Hematopoietic multipotent progenitor cell treated with erythropoietin and hydrocortisone succinate and interleukin-3 and kit ligand, for 4 days (in vitro differentiated cells): ENCODE measurements at regions not wholly inside any gene's neighbourhood (a gene's known extent, or its start where the extent isn't known, plus 50 kb on each side); places are given as distances from the start of the nearest gene placed in this dataset.

Source experiments
- DNase-seq: peaks from one replicate; pipeline ENCODE4 v3.0.0-alpha.2; 2015

GRCh38 chr2:103525756-103526155, 763.9 kb downstream of the TMEM182 start:
- no peak for DNase-seq

GRCh38 chr2:103526757-103527156, 764.9 kb downstream of the TMEM182 start:
- no peak for DNase-seq

GRCh38 chr2:103527278-103527677, 765.4 kb downstream of the TMEM182 start:
- DNase-seq: no peak

GRCh38 chr2:103529798-103530502, 768.1 kb downstream of the TMEM182 start:
- no peak for DNase-seq

- no peak for DNase-seq
Observed at GRCh38 chr2:103552775-103553174, 790.9 kb downstream of the TMEM182 start.

- DNase-seq: no peak
Observed at GRCh38 chr2:103594823-103595222, 833.0 kb downstream of the TMEM182 start.

- DNase-seq: no peak
Observed at GRCh38 chr2:103605071-103605780, 843.4 kb downstream of the TMEM182 start.

GRCh38 chr2:103615611-103616105, 853.8 kb downstream of the TMEM182 start:
- no peak for DNase-seq

GRCh38 chr2:103616891-103617290, 855.1 kb downstream of the TMEM182 start:
- no peak for DNase-seq

- DNase-seq: no peak
Observed at GRCh38 chr2:103618112-103618511, 856.3 kb downstream of the TMEM182 start.

- no peak for DNase-seq
Observed at GRCh38 chr2:103627301-103627700, 865.5 kb downstream of the TMEM182 start.

GRCh38 chr2:103638978-103639377, 877.1 kb downstream of the TMEM182 start:
- no peak for DNase-seq

- peak; percentile 16 for DNase-seq
Observed at GRCh38 chr2:103656558-103656957, 894.7 kb downstream of the TMEM182 start.

- DNase-seq: no peak
Observed at GRCh38 chr2:103660519-103660918, 898.7 kb downstream of the TMEM182 start.

GRCh38 chr2:103660947-103661346, 899.1 kb downstream of the TMEM182 start:
- DNase-seq: no peak

- DNase-seq: no peak
Observed at GRCh38 chr2:103664690-103665089, 902.9 kb downstream of the TMEM182 start.

GRCh38 chr2:103667335-103667884, 905.6 kb downstream of the TMEM182 start:
- DNase-seq: no peak

- no peak for DNase-seq
Observed at GRCh38 chr2:103669531-103669930, 907.7 kb downstream of the TMEM182 start.
